Neutrophil (primary cell): ENCODE measurements at regions not wholly inside any gene's neighbourhood (a gene's known extent, or its start where the extent isn't known, plus 50 kb on each side); places are given as distances from the start of the nearest gene placed in this dataset.

Experiments used
- H3K27ac ChIP-seq: fragments of 200-600 bp; sonication (generic); 2 replicates; pipeline ENCODE4 v1.5.1; 2016; ENCODE audit warnings: mild to moderate bottlenecking, moderate library complexity
- H3K27me3 ChIP-seq: fragments of 200-600 bp; sonication (generic); 2 replicates; pipeline ENCODE4 v1.6.0; 2016; ENCODE audit warnings: mild to moderate bottlenecking
- H3K36me3 ChIP-seq: fragments of 200-600 bp; sonication (generic); 2 replicates; pipeline ENCODE4 v1.5.1; 2017
- H3K4me1 ChIP-seq, 2 experiments: fragments of 200-600 bp in 1 of 2; sonication (generic) in 1 of 2; 1 replicate in 1 of 2; 2 replicates in 1 of 2; pipeline versions ENCODE4 v1.5.1 to v1.6.1; 2013 to 2016; ENCODE audit warnings: low read depth in 1 of 2, low read length in 1 of 2, mild to moderate bottlenecking in 1 of 2, moderate library complexity in 1 of 2; ENCODE audit not compliant: control insufficient read depth in 1 of 2, insufficient read depth in 1 of 2
- H3K4me3 ChIP-seq, 2 experiments: fragments of 200-600 bp in 1 of 2; sonication (generic) in 1 of 2; 1 replicate in 1 of 2; 2 replicates in 1 of 2; pipeline ENCODE4 v1.5.1; 2013 to 2016; ENCODE audit warnings: low read depth in 1 of 2, low read length in 1 of 2, mild to moderate bottlenecking in 1 of 2, moderate library complexity in 1 of 2
- H3K9me3 ChIP-seq: fragments of 200-600 bp; sonication (generic); 2 replicates; pipeline ENCODE4 v1.5.1; 2016
- TF ChIP-seq, protein P1 (sequence below): fragments of 200-600 bp; sonication (generic); IDR thresholded peaks from 2 replicates; pipeline ENCODE4 v1.5.1; 2016; ENCODE audit warnings: antibody characterized with exemption

DNA sequence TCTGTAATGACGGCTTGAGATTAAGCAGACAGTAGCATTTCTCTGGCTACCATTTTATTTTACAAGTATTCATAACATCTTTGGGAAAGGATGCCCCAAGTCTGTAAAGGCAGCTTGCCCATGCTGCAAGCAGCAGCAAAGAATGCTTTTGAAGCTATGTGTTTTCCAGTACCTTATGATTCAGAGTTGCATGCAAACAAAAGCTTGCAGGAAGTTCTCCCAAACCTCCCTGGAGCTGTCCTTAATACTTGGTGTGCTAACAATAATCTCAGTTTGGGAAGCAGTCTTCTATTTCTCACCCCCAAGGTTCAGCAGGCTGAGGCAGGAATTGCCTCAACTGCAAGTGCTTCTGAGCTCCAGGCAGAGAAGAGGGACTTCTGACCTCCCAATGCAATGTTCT, 60.8 kb downstream of the CCNA1 start:
- no peak overlapping the region for H3K4me3 ChIP-seq
- TF ChIP-seq, protein P1, sequence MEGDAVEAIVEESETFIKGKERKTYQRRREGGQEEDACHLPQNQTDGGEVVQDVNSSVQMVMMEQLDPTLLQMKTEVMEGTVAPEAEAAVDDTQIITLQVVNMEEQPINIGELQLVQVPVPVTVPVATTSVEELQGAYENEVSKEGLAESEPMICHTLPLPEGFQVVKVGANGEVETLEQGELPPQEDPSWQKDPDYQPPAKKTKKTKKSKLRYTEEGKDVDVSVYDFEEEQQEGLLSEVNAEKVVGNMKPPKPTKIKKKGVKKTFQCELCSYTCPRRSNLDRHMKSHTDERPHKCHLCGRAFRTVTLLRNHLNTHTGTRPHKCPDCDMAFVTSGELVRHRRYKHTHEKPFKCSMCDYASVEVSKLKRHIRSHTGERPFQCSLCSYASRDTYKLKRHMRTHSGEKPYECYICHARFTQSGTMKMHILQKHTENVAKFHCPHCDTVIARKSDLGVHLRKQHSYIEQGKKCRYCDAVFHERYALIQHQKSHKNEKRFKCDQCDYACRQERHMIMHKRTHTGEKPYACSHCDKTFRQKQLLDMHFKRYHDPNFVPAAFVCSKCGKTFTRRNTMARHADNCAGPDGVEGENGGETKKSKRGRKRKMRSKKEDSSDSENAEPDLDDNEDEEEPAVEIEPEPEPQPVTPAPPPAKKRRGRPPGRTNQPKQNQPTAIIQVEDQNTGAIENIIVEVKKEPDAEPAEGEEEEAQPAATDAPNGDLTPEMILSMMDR = no peak
- no peaks in the 10 kb centered on the region for H3K4me1 ChIP-seq
- H3K9me3 ChIP-seq = no peaks in the 10 kb centered on the region
- no peaks in the 10 kb centered on the region for H3K27me3 ChIP-seq
- H3K36me3 ChIP-seq = no peaks in the 10 kb centered on the region
- no peak overlapping the region for H3K27ac ChIP-seq

DNA sequence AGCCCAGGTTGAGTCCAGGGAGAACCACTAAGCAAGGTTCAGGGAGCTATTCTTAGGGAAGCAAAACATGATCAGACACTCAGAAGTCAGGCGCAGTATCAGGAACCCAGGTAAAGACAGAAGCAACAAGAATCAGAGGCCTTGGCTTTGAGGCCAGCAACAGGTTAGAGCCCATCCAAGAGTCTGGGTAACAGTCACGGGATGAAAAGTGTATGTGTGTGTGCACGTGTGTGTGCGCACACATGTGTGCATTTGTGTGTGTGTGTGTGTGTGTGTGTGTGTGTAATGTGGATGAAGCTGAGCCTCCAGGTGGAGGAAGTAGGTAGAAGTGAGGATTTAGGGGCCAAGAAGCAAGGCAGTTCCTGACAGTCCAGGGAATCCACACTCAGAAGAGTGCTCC, 63.1 kb downstream of the CCNA1 start:
- Histone ChIP-seq H3K4me1 (no peaks in the 10 kb centered on the region), H3K36me3 (no peaks in the 10 kb centered on the region), H3K9me3 (no peaks in the 10 kb centered on the region), H3K27me3 (no peaks in the 10 kb centered on the region), H3K27ac (no peak overlapping the region), H3K4me3 (no peak overlapping the region)
- TF ChIP-seq, protein P1 = no peak

DNA sequence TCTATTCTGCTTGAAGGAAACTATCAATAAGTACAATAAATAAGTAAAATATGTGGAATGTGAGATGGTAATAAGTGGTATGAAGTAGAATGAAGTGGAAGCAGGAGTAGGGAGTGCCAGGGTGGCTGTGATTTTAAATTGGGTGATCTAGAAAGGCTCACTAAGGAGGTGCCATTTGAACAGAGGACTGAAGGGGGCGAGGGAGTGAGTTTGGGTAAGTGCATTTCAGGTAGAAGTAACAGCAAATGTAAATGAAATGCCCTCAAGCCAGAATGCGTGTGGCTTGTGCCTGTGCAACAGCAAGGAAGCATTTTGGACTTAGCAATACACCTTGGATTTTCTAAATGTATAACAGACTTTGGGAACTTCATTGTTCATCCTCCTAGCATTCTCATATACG, 77.1 kb downstream of the CCNA1 start:
- H3K36me3 ChIP-seq = no peaks in the 10 kb centered on the region
- no peaks in the 10 kb centered on the region for H3K27me3 ChIP-seq
- peaks cover 3% of the 10 kb centered on the region for H3K9me3 ChIP-seq
- no peaks in the 10 kb centered on the region for H3K4me1 ChIP-seq
- no peak overlapping the region for H3K4me3 ChIP-seq
- TF ChIP-seq, protein P1 = no peak
- no peak overlapping the region for H3K27ac ChIP-seq

DNA sequence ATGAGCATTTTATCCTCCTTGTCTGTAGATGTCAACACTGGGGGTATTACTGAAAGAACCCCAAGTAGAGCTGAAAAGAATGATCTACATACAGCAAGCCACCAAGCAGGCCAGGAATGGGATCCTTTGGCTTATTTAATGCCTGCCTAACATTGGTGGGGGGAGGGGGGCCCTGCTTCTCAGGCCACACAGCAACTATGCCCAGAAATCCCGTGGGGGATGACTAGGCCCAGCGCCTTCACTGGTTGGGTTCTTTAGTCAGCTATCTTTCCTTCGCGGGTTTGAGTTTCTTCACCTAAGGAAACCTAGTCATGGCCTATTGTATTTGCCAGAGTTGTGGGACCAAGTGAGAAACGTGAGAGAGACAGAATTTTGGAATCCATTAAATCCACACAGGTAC, 80.5 kb downstream of the CCNA1 start:
- TF ChIP-seq, protein P1 = no peak
- H3K9me3 ChIP-seq = no peaks in the 10 kb centered on the region
- no peaks in the 10 kb centered on the region for H3K36me3 ChIP-seq
- H3K27ac ChIP-seq = no peak overlapping the region
- no peaks in the 10 kb centered on the region for H3K4me1 ChIP-seq
- no peaks in the 10 kb centered on the region for H3K27me3 ChIP-seq
- no peak overlapping the region for H3K4me3 ChIP-seq

DNA sequence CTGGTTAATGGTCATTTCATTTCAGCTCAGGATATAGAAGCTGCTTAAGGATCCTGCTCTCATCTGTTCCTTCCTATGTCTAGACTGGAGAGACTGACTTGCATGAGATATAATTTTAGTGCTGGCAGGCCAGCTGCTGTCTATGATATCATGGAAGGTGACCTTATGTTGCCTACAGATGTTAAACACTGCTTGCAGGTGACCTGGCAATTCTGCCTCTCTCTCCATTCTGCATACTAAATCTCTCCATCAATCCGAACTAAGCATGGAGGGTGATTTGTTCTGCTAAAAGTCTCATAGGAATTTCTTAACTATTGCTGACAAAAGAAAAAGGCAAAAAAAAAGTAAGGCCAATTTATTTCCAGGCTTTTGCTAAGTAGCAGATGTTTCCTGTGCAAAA, 81.0 kb downstream of the CCNA1 start:
- Histone ChIP-seq H3K27me3 (no peaks in the 10 kb centered on the region), H3K4me1 (no peaks in the 10 kb centered on the region), H3K4me3 (no peak overlapping the region), H3K36me3 (no peaks in the 10 kb centered on the region), H3K9me3 (no peaks in the 10 kb centered on the region), H3K27ac (no peak overlapping the region)
- TF ChIP-seq, protein P1 = no peak

DNA sequence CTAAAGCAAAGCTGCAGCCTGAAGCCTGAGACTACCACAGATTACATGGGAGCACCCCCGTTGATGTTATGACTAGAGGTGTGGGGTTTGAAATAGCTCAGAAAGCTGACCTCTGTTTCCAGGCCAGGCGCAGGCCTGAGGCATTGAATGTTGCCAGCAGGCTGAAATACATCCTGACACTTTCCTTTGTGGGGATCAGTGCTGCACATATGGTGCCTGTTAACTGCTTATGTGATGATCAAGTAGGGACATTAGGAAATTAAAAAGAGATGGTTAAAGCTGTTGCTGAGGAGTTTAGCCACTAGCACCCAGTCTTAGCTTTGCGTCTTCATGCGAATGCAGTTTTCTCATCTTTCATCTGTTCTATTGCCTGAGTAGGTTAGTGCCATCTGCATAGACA, 83.2 kb downstream of the CCNA1 start:
- TF ChIP-seq, protein P1 = no peak
- no peak overlapping the region for H3K4me3 ChIP-seq
- H3K27me3 ChIP-seq = no peaks in the 10 kb centered on the region
- no peaks in the 10 kb centered on the region for H3K36me3 ChIP-seq
- no peaks in the 10 kb centered on the region for H3K4me1 ChIP-seq
- no peaks in the 10 kb centered on the region for H3K9me3 ChIP-seq
- H3K27ac ChIP-seq = no peak overlapping the region
